ENCODE measurements at regions not wholly inside any gene's neighbourhood (a gene's known extent, or its start where the extent isn't known, plus 50 kb on each side); places are given as distances from the start of the nearest gene placed in this dataset.

- no peak for DNase-seq (ENCODE audit: insufficient read length)
- TF ChIP-seq TAF1 (IDR thresholded peaks at IDR 0.05; ENCODE audit: borderline replicate concordance, low read depth, low read length) (no peak), POLR2AphosphoS5 (IDR thresholded peaks at IDR 0.05; ENCODE audit: low read depth, low read length) (no peak), POLR2A (IDR thresholded peaks at IDR 0.05; ENCODE audit: low read depth, low read length) (no peak)
- no peak for FAIRE-seq
Observed at GRCh38 chr12:118611295-118611694, 234.9 kb downstream of the SUDS3 start.

- FAIRE-seq (no peak), DNase-seq (ENCODE audit: insufficient read length) (no peak)
- TF ChIP-seq POLR2A (IDR thresholded peaks at IDR 0.05; ENCODE audit: low read depth, low read length) = no peak
- TF ChIP-seq TAF1 (IDR thresholded peaks at IDR 0.05; ENCODE audit: borderline replicate concordance, low read depth, low read length) = no peak
- TF ChIP-seq POLR2AphosphoS5 (IDR thresholded peaks at IDR 0.05; ENCODE audit: low read depth, low read length) = no peak
Observed at GRCh38 chr12:118611770-118612169, 235.4 kb downstream of the SUDS3 start.

GRCh38 chr12:118617611-118618450 is 241.5 kb downstream of the SUDS3 start:
- no peak for TF ChIP-seq POLR2AphosphoS5 (IDR thresholded peaks at IDR 0.05; ENCODE audit: low read depth, low read length)
- no peak for TF ChIP-seq TAF1 (IDR thresholded peaks at IDR 0.05; ENCODE audit: borderline replicate concordance, low read depth, low read length)
- TF ChIP-seq POLR2A (IDR thresholded peaks at IDR 0.05; ENCODE audit: low read depth, low read length) = no peak
- DNase-seq (ENCODE audit: insufficient read length) (no peak), FAIRE-seq (no peak)

GRCh38 chr12:118618695-118619094 is 242.3 kb downstream of the SUDS3 start:
- no peak for DNase-seq (ENCODE audit: insufficient read length)

GRCh38 chr12:118625050-118625675 is 248.8 kb downstream of the SUDS3 start:
- DNase-seq (ENCODE audit: insufficient read length) (no peak), FAIRE-seq (no peak)
- TF ChIP-seq TAF1 (IDR thresholded peaks at IDR 0.05; ENCODE audit: borderline replicate concordance, low read depth, low read length) = no peak
- no peak for TF ChIP-seq POLR2A (IDR thresholded peaks at IDR 0.05; ENCODE audit: low read depth, low read length)
- no peak for TF ChIP-seq POLR2AphosphoS5 (IDR thresholded peaks at IDR 0.05; ENCODE audit: low read depth, low read length)

More at GRCh38 chr12:118618695-118619094, 242.3 kb downstream of the SUDS3 start:
- no peak for TF ChIP-seq POLR2A (IDR thresholded peaks at IDR 0.05; ENCODE audit: low read depth, low read length)
- TF ChIP-seq POLR2AphosphoS5 (IDR thresholded peaks at IDR 0.05; ENCODE audit: low read depth, low read length) = no peak
- no peak for TF ChIP-seq TAF1 (IDR thresholded peaks at IDR 0.05; ENCODE audit: borderline replicate concordance, low read depth, low read length)
- no peak for FAIRE-seq

- no peak for DNase-seq (ENCODE audit: insufficient read length)
- no peak for FAIRE-seq
- TF ChIP-seq POLR2AphosphoS5 (IDR thresholded peaks at IDR 0.05; ENCODE audit: low read depth, low read length) (no peak), TAF1 (IDR thresholded peaks at IDR 0.05; ENCODE audit: borderline replicate concordance, low read depth, low read length) (no peak), POLR2A (IDR thresholded peaks at IDR 0.05; ENCODE audit: low read depth, low read length) (no peak)
Observed at GRCh38 chr12:118633071-118633470, 256.7 kb downstream of the SUDS3 start.

- TF ChIP-seq POLR2A (IDR thresholded peaks at IDR 0.05; ENCODE audit: low read depth, low read length) (no peak), TAF1 (IDR thresholded peaks at IDR 0.05; ENCODE audit: borderline replicate concordance, low read depth, low read length) (no peak), POLR2AphosphoS5 (IDR thresholded peaks at IDR 0.05; ENCODE audit: low read depth, low read length) (no peak)
- DNase-seq (ENCODE audit: insufficient read length) = no peak
- FAIRE-seq = no peak
Observed at GRCh38 chr12:118635276-118635675, 258.9 kb downstream of the SUDS3 start.

GRCh38 chr12:118637767-118638370 is 261.5 kb downstream of the SUDS3 start:
- FAIRE-seq = no peak

GRCh38 chr12:118641249-118641648 is 264.9 kb downstream of the SUDS3 start:
- DNase-seq (ENCODE audit: insufficient read length) (no peak), FAIRE-seq (no peak)
- TF ChIP-seq TAF1 (IDR thresholded peaks at IDR 0.05; ENCODE audit: borderline replicate concordance, low read depth, low read length) = no peak
- no peak for TF ChIP-seq POLR2AphosphoS5 (IDR thresholded peaks at IDR 0.05; ENCODE audit: low read depth, low read length)
- TF ChIP-seq POLR2A (IDR thresholded peaks at IDR 0.05; ENCODE audit: low read depth, low read length) = no peak

More at GRCh38 chr12:118637767-118638370, 261.5 kb downstream of the SUDS3 start:
- TF ChIP-seq POLR2A (IDR thresholded peaks at IDR 0.05; ENCODE audit: low read depth, low read length) (no peak), POLR2AphosphoS5 (IDR thresholded peaks at IDR 0.05; ENCODE audit: low read depth, low read length) (no peak), TAF1 (IDR thresholded peaks at IDR 0.05; ENCODE audit: borderline replicate concordance, low read depth, low read length) (no peak)
- DNase-seq (ENCODE audit: insufficient read length) = no peak

GRCh38 chr12:118645219-118645618 is 268.9 kb downstream of the SUDS3 start:
- no peak for TF ChIP-seq POLR2A (IDR thresholded peaks at IDR 0.05; ENCODE audit: low read depth, low read length)
- TF ChIP-seq TAF1 (IDR thresholded peaks at IDR 0.05; ENCODE audit: borderline replicate concordance, low read depth, low read length) = no peak
- no peak for TF ChIP-seq POLR2AphosphoS5 (IDR thresholded peaks at IDR 0.05; ENCODE audit: low read depth, low read length)
- FAIRE-seq = no peak
- DNase-seq (ENCODE audit: insufficient read length) = no peak

- DNase-seq (ENCODE audit: insufficient read length) (no peak), FAIRE-seq (no peak)
- TF ChIP-seq POLR2AphosphoS5 (IDR thresholded peaks at IDR 0.05; ENCODE audit: low read depth, low read length) = no peak
- TF ChIP-seq TAF1 (IDR thresholded peaks at IDR 0.05; ENCODE audit: borderline replicate concordance, low read depth, low read length) = no peak
- no peak for TF ChIP-seq POLR2A (IDR thresholded peaks at IDR 0.05; ENCODE audit: low read depth, low read length)
Observed at GRCh38 chr12:118649765-118650585, 273.6 kb downstream of the SUDS3 start.

Data from GM12892 (cell line).